GM21367 (cell line): ENCODE measurements at regions not wholly inside any gene's neighbourhood (a gene's known extent, or its start where the extent isn't known, plus 50 kb on each side); places are given as distances from the start of the nearest gene placed in this dataset.

Experiments
- ATAC-seq: cut with Tn5 transposase; IDR thresholded peaks from one replicate; pipeline ENCODE4 v1.9.1; 2021; ENCODE audit not compliant: unreplicated experiment

DNA sequence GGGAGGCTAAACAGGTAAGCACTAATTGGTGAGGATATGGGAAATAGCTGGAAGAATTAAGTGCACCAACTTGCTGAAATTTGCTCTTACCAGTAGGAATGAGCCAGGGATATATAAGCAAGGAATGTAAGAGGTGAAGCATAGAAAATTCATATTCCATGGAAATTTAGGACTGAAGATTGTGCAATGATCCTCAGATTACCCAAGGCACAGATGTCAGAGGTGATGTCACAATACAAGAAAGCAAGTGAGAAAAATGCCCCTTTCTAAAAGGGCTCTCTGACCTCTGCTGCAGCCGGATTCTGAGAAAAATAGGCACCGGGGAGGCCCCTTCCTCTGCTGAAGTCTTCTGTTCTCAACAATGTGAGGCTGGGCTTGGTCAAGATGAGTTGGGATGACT lies 112.3 kb upstream of the ZNF678 start:
- ATAC-seq: no peak

GRCh38 chr1:227450489-227450888 lies 112.9 kb upstream of the ZNF678 start:
- ATAC-seq: no peak

- ATAC-seq: no peak
Observed at GRCh38 chr1:227449741-227450441, 113.5 kb upstream of the ZNF678 start.

- ATAC-seq: peak; percentile 80
Observed at GRCh38 chr1:227449051-227449450, 114.3 kb upstream of the ZNF678 start.

GRCh38 chr1:227447531-227447990 lies 115.8 kb upstream of the ZNF678 start:
- ATAC-seq: no peak

DNA sequence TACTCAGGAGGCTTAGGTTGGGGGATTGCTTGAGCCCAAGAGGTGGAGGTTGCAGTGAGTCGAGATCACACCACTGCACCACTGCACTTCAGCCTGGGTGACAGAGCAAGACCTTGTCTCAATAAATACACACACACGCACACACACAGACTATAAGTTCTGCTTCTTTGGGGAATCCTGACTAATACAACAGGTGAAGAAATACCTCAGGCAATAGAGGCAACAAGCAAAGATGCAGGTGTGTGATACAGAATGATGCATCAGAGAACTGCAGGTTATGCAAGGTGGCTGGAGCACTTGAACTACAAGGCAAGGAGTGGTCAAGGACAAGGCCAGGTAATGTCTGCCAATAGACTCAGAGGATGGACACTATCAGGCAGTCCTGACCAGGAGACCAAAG lies 117.6 kb upstream of the ZNF678 start:
- ATAC-seq: no peak

DNA sequence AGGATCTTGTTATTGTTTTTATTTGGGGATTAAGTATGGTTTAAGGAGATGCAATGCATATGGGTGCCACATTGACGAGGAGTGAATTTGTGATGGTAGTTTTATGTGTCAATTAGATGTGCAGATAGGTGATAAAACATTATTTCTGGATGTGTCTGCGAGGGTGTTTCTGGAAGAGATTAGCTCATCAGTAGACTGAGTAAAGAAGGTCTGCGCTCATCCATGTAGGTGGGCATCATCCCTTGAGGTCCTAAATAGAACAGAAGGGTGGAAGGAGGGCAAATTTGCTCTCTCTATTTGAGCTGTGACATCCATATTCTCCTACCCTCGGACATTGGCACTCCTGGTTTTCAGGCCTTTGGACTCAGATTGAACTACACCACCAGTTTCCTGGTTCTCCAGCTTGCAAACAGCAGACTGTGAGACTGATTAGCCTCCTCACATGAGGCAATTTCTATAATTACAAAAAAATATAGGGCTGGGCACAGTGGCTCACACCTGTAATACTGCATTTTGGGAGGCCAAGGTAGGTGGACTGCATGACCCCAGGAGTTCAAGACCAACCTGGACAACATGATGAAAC lies 118.2 kb upstream of the ZNF678 start:
- ATAC-seq: no peak

GRCh38 chr1:227440182-227440581 lies 121.9 kb upstream of the CDC42BPA start:
- no peak for ATAC-seq

GRCh38 chr1:227437495-227438008 lies 119.3 kb upstream of the CDC42BPA start:
- no peak for ATAC-seq

DNA sequence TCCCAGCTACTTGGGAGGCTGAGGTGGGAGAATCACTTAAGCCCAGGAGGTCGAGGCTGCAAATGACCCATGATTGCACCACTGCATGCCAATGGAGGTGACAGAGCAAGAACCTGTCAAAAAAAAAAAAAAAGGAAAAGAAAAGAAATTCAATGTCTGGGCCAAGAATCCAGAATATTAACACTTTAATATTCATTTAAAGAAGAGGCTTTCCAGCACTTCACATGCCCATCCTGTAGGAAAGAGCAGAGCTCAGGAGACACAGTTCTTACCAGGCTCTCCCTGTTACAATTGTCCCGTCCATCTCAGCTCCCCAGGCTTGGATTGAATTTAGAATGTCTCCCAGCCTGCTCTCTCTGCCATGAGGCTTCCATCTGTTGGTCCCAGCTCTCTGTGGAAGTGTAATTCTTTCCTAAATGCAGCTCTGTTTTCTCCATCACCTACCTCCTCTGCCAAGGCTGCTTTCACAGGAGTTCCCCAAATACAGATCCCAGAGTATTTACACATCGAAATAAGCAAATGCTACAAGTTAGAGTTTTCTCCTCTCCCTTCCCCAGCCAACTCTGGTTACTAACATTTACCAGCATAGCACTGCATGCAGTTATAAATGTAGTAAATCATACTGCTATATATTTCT lies 116.6 kb upstream of the CDC42BPA start:
- no peak for ATAC-seq

DNA sequence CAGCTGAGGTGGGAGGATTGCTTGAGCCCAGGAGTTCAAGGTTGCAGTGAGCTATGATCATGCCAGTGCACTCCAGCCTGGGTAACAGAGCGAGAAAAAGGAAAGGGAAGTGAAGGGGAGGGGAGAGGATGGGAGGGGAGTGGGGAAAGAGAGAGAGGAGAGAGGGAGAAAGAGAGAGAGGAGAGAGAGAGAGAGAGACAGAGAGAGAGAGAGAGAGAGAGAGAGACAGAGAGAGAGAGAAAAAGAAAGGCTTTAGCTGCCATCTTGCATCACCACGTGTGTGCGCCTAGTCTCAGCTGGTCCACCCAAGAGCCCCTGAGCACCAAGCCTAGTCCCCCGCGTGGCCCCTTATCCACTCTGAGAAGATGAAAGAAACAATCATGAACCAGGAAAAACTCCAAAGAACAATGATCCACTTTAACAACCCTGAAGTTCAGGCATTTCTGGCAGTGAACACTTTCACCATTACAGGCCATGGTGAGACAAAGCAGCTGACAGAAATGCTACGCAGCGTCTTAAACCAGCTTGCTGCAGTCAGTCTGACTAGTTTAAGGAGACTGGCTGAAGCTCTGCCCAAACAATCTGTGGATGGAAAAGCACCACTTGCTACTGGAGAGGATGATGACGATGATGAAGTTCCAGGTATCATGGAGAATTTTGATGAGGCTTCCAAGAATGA lies 115.5 kb upstream of the CDC42BPA start:
- ATAC-seq: no peak

- no peak for ATAC-seq
Observed at GRCh38 chr1:227432981-227433380, 114.7 kb upstream of the CDC42BPA start.

- ATAC-seq: no peak
Observed at GRCh38 chr1:227432181-227432535, 113.9 kb upstream of the CDC42BPA start.

DNA sequence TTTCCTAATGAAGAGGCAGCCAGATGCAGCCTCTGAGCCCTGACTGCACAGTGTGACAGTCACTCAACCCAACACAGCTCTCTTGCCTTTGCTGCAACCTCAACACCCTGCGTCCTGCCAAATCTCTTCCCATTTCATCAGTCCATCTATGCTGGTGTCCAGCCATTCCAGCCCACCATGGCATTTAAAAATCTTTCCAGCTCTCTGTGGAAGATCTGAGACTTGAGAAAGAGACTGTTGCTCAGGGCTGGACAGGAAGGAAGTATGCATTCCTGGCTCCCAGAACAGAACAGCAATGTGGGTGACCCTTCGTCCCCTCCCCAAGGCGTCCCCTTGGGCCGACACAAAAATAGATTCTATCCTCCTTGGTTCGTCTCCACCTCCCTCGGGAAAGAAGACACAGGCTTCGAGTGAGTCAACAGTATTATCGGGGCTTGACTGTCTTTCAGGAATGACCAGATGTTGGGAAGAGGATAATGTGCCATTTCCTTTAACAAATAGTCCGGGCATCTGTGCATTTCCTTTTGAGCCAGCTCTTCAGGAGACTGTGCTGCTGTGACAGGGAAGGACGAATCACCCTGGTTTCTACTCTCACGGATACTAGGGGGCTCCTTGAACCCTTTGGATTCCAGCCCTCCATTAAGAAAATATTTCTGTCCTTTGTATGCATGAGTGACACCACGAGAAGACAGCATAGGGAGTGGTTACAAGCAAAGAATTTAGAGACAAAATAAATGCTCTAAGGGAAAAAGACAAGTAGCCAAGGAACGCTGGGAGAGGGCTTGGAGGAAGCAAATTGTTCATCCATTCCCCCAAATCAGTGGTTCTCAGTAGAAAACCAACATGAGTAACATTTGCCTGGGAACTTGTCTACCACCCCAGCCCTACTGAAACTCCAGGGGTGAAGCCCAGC lies 111.4 kb upstream of the CDC42BPA start:
- ATAC-seq: no peak

- no peak for ATAC-seq
Observed at GRCh38 chr1:227428803-227429202, 110.5 kb upstream of the CDC42BPA start.

GRCh38 chr1:227427411-227427810 lies 109.1 kb upstream of the CDC42BPA start:
- no peak for ATAC-seq

GRCh38 chr1:227424953-227425352 lies 106.7 kb upstream of the CDC42BPA start:
- no peak for ATAC-seq

DNA sequence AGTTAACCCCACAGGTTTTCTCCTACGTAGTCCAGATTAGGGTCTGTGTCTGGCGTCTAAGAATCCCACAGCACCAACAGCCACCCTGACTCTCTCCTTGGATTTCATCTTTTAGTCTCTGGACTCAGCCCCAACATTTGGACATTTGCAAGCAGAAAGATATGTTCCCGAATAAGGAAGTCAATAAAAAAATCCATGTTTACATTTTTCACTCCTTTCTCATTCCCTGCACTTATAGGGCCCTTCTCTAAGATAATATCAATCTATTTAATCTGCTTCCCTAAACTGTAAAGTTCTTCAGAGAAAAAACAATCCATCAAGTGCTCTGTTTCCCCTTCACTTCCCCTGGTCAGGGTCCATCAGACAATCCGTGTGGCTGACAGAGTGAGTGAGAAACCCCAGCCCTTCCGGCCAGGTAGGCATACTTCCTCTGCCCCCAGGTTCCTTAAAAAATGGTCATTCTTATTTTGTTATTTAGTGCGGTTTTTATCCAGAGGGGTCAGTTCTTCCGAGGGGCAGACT lies 105.9 kb upstream of the CDC42BPA start:
- no peak for ATAC-seq

GRCh38 chr1:227422581-227422980 lies 104.3 kb upstream of the CDC42BPA start:
- no peak for ATAC-seq

DNA sequence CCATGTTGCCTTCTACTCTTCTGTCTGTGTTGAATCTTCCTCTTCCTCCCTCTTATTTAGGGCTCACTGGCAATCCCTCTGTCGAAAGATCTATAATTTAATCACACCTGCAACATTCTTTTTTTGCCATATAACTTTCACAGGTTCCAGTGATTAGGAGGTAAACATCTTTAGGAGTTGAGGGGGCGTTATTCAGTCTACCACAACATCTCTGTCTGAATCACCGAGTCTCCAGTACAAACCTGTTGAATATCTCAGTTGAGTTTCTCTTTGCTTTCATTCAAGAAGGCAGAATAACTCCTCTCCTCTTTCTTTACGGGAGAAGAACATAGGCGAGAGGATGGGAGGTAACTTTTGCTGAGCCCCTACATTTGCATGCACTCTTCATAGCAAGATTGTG lies 101.9 kb upstream of the CDC42BPA start:
- no peak for ATAC-seq
